CD4-positive, alpha-beta memory T cell (primary cell): ENCODE measurements at regions not wholly inside any gene's neighbourhood (a gene's known extent, or its start where the extent isn't known, plus 50 kb on each side); places are given as distances from the start of the nearest gene placed in this dataset.

Experiments
- CTCF ChIA-PET: fragments of 350-600 bp; sonication (Branson Sonifier 250); formaldehyde crosslinking; loops from one replicate; lab custom pipeline; 2021; ENCODE audit warnings: inconsistent platforms; ENCODE audit not compliant: partially characterized antibody; lab: Charles Lee
- POLR2A ChIA-PET: fragments of 350-600 bp; sonication (Branson Sonifier 250); formaldehyde crosslinking; loops from one replicate; lab custom pipeline; 2021; ENCODE audit not compliant: partially characterized antibody; lab: Charles Lee
- DNase-seq, 5 donors: peaks; one replicate each; pipeline versions ENCODE4 v3.0.0 to v3.0.0-alpha.2; 2020 to 2022; ENCODE audit warnings: mixed read lengths in 1 of 5
- H3K27ac ChIP-seq: one replicate; pipeline ENCODE4 v1.7.0; 2013; ENCODE audit warnings: low read depth, low read length
- H3K27me3 ChIP-seq: 2 replicates; pipeline ENCODE4 v1.7.0; 2013; ENCODE audit warnings: mild to moderate bottlenecking, low read length, moderate library complexity; ENCODE audit not compliant: insufficient read depth
- H3K36me3 ChIP-seq: 2 replicates; pipeline ENCODE4 v1.7.0; 2013; ENCODE audit warnings: mild to moderate bottlenecking, low read length, moderate library complexity; ENCODE audit not compliant: insufficient read depth
- H3K4me1 ChIP-seq: 2 replicates; pipeline ENCODE4 v1.7.0; 2013; ENCODE audit warnings: mild to moderate bottlenecking, low read length, moderate library complexity; ENCODE audit not compliant: insufficient read depth
- H3K4me3 ChIP-seq, 2 donors: one replicate each; pipeline ENCODE4 v1.7.0; 2013; ENCODE audit warnings: low read length in 2 of 2, mild to moderate bottlenecking in 1 of 2
- H3K9me3 ChIP-seq, 2 donors: one replicate each; pipeline ENCODE4 v1.7.0; 2013; ENCODE audit warnings: low read length in 2 of 2, control low read depth in 1 of 2; ENCODE audit not compliant: control insufficient read depth in 1 of 2
- H3K27ac Mint-ChIP-seq, 7 donors: one replicate each; pipeline ENCODE4 v1.8.0; 2020 to 2021; ENCODE audit warnings: mixed read lengths in 7 of 7, mild to moderate bottlenecking in 6 of 7, inconsistent platforms in 3 of 7, moderate library complexity in 3 of 7
- H3K27me3 Mint-ChIP-seq, 2 donors: one replicate each; pipeline ENCODE4 v1.8.0; 2020 to 2021; ENCODE audit warnings: mixed read lengths in 2 of 2
- H3K36me3 Mint-ChIP-seq, 2 donors: one replicate each; pipeline ENCODE4 v1.8.0; 2020 to 2021; ENCODE audit warnings: mixed read lengths in 2 of 2, inconsistent platforms in 1 of 2, mild to moderate bottlenecking in 1 of 2
- H3K4me1 Mint-ChIP-seq, 4 donors: one replicate each; pipeline ENCODE4 v1.8.0; 2020 to 2021; ENCODE audit warnings: mixed read lengths in 4 of 4, mild to moderate bottlenecking in 1 of 4
- H3K4me3 Mint-ChIP-seq, 8 donors: one replicate each; pipeline ENCODE4 v1.8.0; 2020 to 2021; ENCODE audit warnings: mixed read lengths in 8 of 8, mild to moderate bottlenecking in 7 of 8, moderate library complexity in 6 of 8, inconsistent platforms in 3 of 8
- H3K9me3 Mint-ChIP-seq, 8 donors: one replicate each; pipeline ENCODE4 v1.8.0; 2020 to 2021; ENCODE audit warnings: mixed read lengths in 8 of 8, mild to moderate bottlenecking in 5 of 8, inconsistent platforms in 3 of 8, moderate library complexity in 1 of 8
- intact Hi-C: fragments of 100-400 bp; cut with micrococcal nuclease; formaldehyde crosslinking; loops from one replicate; pipeline ENCODE4 v1.15.1; 2023

DNA sequence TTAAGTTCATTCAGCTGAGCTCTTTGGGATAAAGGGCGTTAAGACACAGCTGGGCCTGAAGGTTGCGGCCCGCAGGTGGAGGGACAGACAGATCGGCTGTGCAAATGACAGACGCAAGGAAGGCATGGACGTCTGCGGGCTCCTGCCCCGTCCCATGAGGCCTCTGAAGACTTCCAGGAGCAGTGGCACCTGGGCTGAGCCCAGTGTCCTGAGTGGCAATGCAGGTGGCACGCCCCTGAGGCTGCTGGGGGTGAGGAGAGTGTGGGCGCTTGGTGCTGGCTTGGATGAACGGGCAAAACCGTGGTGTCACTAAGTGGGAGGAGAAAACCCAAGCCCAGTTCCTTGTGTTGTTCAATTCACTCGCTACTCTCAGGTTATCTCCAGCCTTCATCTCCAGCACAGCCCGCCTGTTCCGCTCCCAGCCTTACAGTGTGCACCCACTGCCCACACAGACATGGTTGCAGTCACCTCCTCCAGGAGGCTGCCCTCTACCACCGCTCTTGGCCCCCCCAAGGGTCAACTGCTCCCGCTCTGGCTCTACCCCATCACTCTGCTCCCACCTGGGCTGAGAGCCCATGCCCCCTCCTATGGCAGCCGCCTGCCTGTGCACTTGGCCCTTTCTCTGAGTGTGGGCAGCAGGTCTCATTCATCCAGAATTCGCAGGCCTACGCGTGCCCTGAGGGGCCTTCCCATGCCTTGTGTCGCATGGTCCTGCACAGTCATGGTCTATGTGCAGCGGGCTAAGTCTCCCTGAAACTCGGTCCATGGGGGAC is 50.3 kb downstream of the PTGR3 start:
- intact Hi-C loops, result no loop called here
- CTCF ChIA-PET, result no interaction called here

DNA sequence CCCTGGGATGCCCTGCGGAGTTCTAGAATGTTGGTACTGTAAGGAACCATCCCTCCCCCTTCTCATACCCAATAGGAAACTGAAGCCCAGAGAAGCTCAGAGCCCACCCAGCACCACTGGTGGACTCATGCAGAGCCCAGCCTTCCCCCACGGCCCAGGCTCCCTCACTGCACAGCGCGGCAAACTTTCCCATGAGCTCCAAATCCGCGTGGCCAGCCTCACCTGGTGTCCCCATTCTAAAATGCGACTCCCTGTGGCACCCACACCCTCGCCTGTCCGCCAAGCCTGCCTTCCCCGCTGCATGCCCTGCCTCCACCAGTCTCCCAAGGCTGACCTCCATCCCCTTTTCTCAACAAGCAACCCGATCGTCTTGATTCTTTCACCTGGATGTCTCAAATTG is 51.1 kb downstream of the PTGR3 start:
- Histone ChIP-seq H3K4me1 (peaks cover 12% of the 10 kb centered on the region), H3K27ac (no peak overlapping the region), H3K27me3 (peaks cover 3% of the 10 kb centered on the region), H3K9me3 (no peaks in the 10 kb centered on the region), H3K4me3 (no peak overlapping the region), H3K36me3 (no peaks in the 10 kb centered on the region)
- Mint-ChIP-seq H3K4me3 (no peak overlapping the region), H3K4me1 (peaks cover 8 to 9% (median 9%) of the 10 kb centered on the region in 4 donors), H3K9me3 (peaks cover 0 to 4% (median 0%) of the 10 kb centered on the region in 8 donors), H3K27ac (no peak overlapping the region), H3K27me3 (peaks cover 5 to 8% of the 10 kb centered on the region in 2 donors), H3K36me3 (no peaks in the 10 kb centered on the region)
- intact Hi-C loops, result no loop called here
- ChIA-PET CTCF (no interaction called here), POLR2A (interaction anchor here (0.5 kb wide), 1 partner anchor 8 kb away, joined by 3 read pairs; no protein-coding TSS in a partner anchor)
- DNase-seq, result no peak

More for the DNA sequence above, 50.3 kb downstream of the PTGR3 start:
- Histone ChIP-seq H3K9me3 (no peaks in the 10 kb centered on the region), H3K4me3 (no peak overlapping the region), H3K27ac (no peak overlapping the region), H3K4me1 (peaks cover 12% of the 10 kb centered on the region), H3K36me3 (no peaks in the 10 kb centered on the region), H3K27me3 (peaks cover 3% of the 10 kb centered on the region)
- no peak for DNase-seq
- Mint-ChIP-seq H3K4me3 (no peak overlapping the region), H3K27ac (no peak overlapping the region), H3K4me1 (peaks cover 8 to 9% (median 9%) of the 10 kb centered on the region in 4 donors), H3K27me3 (peaks cover 7 to 8% of the 10 kb centered on the region in 2 donors), H3K36me3 (no peaks in the 10 kb centered on the region), H3K9me3 (peaks cover 0 to 4% (median 0%) of the 10 kb centered on the region in 8 donors)
- POLR2A ChIA-PET, result no interaction called here

DNA sequence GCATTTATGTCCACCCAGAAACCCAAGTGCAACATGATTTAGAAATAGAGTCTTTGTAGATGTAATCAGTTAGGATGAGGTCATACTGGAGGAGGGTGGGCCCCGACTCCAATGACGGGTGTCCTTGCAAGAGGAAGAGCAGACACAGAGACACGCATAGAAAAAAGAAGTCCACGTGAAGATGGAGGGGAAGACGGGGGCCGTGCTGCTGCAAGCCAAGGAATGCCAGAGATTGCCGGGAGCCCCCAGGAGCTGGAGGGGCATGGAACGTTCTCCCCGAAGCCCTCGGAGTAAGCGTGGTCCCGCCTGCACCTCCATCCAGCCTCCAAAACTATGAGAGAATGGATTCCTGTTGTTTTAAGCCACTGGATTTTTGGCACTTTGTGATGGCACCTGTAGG is 51.6 kb downstream of the PTGR3 start:
- H3K4me1 ChIP-seq, result peaks cover 12% of the 10 kb centered on the region
- POLR2A ChIA-PET, result no interaction called here
- no peak overlapping the region for H3K4me3 ChIP-seq
- Mint-ChIP-seq H3K36me3 (peaks cover 0 to 1% of the 10 kb centered on the region in 2 donors), H3K4me3 (no peak overlapping the region), H3K27ac (no peak overlapping the region), H3K4me1 (peaks cover 8 to 9% (median 9%) of the 10 kb centered on the region in 4 donors), H3K27me3 (peaks cover 5 to 8% of the 10 kb centered on the region in 2 donors), H3K9me3 (peaks cover 0 to 5% (median 3%) of the 10 kb centered on the region in 8 donors)
- CTCF ChIA-PET, result no interaction called here
- no peaks in the 10 kb centered on the region for H3K36me3 ChIP-seq
- no peak overlapping the region for H3K27ac ChIP-seq
- peaks cover 3% of the 10 kb centered on the region for H3K27me3 ChIP-seq
- no peak for DNase-seq
- intact Hi-C loops, result no loop called here
- H3K9me3 ChIP-seq, result no peaks in the 10 kb centered on the region

DNA sequence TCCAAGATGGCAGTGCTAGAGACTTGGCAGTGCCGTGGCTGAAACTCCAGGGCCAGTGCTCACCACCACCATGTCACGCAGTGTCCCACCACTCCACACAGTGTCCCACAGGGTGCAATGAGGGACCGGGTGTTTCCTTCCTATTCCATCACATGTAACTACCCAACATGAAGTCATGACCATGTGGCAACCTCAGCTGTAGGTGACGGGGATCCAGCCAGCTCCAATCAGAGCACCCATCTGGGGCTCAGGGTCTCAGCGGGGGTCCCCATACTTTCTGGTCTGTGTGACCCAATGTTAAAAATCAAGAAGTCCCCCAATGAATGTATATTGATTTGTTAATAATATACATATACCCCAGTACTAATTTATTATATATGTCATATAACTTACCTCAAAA is 52.1 kb downstream of the PTGR3 start:
- H3K36me3 ChIP-seq, result no peaks in the 10 kb centered on the region
- ChIA-PET CTCF (no interaction called here), POLR2A (no interaction called here)

DNA sequence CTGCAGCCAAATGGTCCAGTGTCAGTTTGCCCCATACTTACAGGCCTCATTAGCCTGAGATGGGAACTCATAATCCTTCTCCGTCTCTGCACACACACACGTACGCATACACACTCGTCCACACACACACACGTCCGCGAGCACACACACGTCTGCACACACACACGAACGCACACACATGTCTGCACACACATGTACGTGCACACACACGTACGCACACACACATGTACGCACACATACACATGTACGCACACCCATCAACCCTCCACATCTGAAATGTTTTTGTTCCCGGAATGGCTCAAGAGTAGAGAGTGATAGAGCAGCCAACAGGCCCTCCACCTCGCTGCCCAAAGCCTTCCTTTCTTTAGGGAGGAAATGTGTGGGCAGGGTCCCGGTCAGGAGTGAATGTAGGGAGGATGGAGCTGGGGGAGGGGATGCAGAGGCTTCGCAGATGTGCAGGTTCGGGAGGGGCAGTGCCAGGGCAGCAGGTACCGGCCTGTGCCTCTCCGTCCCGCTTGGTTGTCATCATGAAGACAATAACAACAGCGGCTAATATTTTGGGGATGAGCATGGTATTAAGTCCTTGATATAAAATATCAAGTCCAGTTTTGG is 52.7 kb downstream of the PTGR3 start:
- ChIA-PET CTCF (no interaction called here), POLR2A (no interaction called here)
- H3K27ac Mint-ChIP-seq, result no peak overlapping the region
- no peaks in the 10 kb centered on the region for H3K9me3 ChIP-seq
- DNase-seq, result no peak
- no peak overlapping the region for H3K27ac ChIP-seq
- H3K4me1 Mint-ChIP-seq, result peaks cover 0 to 1% (median under 1%) of the 10 kb centered on the region in 4 donors
- H3K36me3 Mint-ChIP-seq, result peaks cover 0 to 9% of the 10 kb centered on the region in 2 donors
- no peak overlapping the region for H3K4me3 ChIP-seq
- H3K4me3 Mint-ChIP-seq, result no peak overlapping the region
- H3K9me3 Mint-ChIP-seq, result peaks cover 2 to 15% (median 11%) of the 10 kb centered on the region in 8 donors
- peaks cover 6 to 12% of the 10 kb centered on the region in 2 donors for H3K27me3 Mint-ChIP-seq
- intact Hi-C loops, result no loop called here
- H3K36me3 ChIP-seq, result no peaks in the 10 kb centered on the region
- peaks cover 2% of the 10 kb centered on the region for H3K27me3 ChIP-seq
- H3K4me1 ChIP-seq, result peaks cover 4% of the 10 kb centered on the region

More for the DNA sequence above, 52.1 kb downstream of the PTGR3 start:
- peaks cover 0 to 5% of the 10 kb centered on the region in 2 donors for H3K36me3 Mint-ChIP-seq
- peaks cover 5 to 10% of the 10 kb centered on the region in 2 donors for H3K27me3 Mint-ChIP-seq
- no peak overlapping the region for H3K4me3 Mint-ChIP-seq
- Histone ChIP-seq H3K27ac (no peak overlapping the region), H3K4me3 (no peak overlapping the region), H3K9me3 (no peaks in the 10 kb centered on the region), H3K27me3 (peaks cover 3% of the 10 kb centered on the region), H3K4me1 (peaks cover 9% of the 10 kb centered on the region)
- H3K27ac Mint-ChIP-seq, result no peak overlapping the region
- no peak for DNase-seq
- H3K9me3 Mint-ChIP-seq, result peaks cover 0 to 11% (median 8%) of the 10 kb centered on the region in 8 donors
- intact Hi-C loops, result no loop called here
- H3K4me1 Mint-ChIP-seq, result peaks cover 5 to 6% (median 5%) of the 10 kb centered on the region in 4 donors

DNA sequence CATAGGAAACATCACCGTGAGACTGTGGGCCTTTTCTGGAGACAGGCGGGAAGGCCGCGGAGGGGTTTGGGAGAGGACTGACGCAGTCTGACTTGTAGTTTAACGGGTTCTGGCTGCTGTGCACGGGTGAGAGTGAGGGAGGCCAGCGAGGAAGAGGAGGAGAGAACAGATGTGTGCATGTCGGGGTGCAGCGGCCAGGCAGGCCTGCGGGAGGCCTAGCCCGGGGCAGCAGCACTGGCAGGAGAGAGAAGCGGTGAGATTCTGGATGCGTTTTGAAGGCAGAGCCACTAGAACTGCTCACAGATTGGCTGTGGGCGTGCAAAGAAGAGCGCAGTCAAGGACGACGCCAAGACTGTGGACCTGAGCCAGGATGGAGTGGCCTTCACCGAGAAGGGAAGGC is 53.9 kb downstream of the PTGR3 start:
- Histone ChIP-seq H3K4me3 (no peak overlapping the region), H3K9me3 (no peaks in the 10 kb centered on the region), H3K4me1 (no peaks in the 10 kb centered on the region), H3K27ac (no peak overlapping the region), H3K27me3 (no peaks in the 10 kb centered on the region), H3K36me3 (no peaks in the 10 kb centered on the region)
- Mint-ChIP-seq H3K4me1 (no peaks in the 10 kb centered on the region), H3K4me3 (no peak overlapping the region), H3K27ac (peak overlapping the region in 1 of 7 donors; percentile 60), H3K27me3 (peaks cover 6 to 12% of the 10 kb centered on the region in 2 donors), H3K36me3 (peaks cover 0 to 9% of the 10 kb centered on the region in 2 donors), H3K9me3 (peaks cover 2 to 17% (median 13%) of the 10 kb centered on the region in 8 donors)
- no peak for DNase-seq
- intact Hi-C loops, result no loop called here
- POLR2A ChIA-PET, result no interaction called here
- CTCF ChIA-PET, result no interaction called here

DNA sequence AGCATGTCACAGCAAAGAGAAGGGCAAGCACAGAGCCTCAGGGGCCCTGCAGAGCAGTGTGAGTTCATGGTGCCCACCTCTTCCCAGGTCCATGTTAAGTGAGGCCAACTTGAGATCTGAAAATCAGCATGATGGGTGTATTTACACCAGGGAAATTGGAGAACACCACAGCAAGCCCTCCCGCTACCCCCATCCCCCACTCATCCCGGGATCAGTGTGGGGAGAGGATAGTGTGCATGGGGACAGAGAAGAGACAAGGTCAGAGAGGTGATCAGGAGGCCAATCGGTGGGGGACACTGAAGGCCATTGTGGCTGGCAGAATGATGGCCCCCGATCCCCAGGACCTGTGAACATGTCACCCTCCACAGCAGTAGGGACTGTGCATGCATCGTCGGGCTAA is 54.7 kb downstream of the PTGR3 start:
- intact Hi-C loops, result no loop called here
- no peak overlapping the region for H3K4me3 Mint-ChIP-seq
- no peak for DNase-seq
- POLR2A ChIA-PET, result no interaction called here
- peaks cover 6 to 12% of the 10 kb centered on the region in 2 donors for H3K27me3 Mint-ChIP-seq
- Histone ChIP-seq H3K9me3 (no peaks in the 10 kb centered on the region), H3K27me3 (no peaks in the 10 kb centered on the region), H3K27ac (no peak overlapping the region), H3K4me1 (no peaks in the 10 kb centered on the region), H3K4me3 (no peak overlapping the region), H3K36me3 (no peaks in the 10 kb centered on the region)
- H3K27ac Mint-ChIP-seq, result no peak overlapping the region
- CTCF ChIA-PET, result no interaction called here
- H3K9me3 Mint-ChIP-seq, result peaks cover 2 to 17% (median 13%) of the 10 kb centered on the region in 8 donors
- no peaks in the 10 kb centered on the region for H3K4me1 Mint-ChIP-seq
- peaks cover 0 to 9% of the 10 kb centered on the region in 2 donors for H3K36me3 Mint-ChIP-seq
